GM21390 (cell line): ENCODE measurements at regions not wholly inside any gene's neighbourhood (a gene's known extent, or its start where the extent isn't known, plus 50 kb on each side); places are given as distances from the start of the nearest gene placed in this dataset.
"Not testable (repeated sequence)": the region's sequence is repeated elsewhere in the genome, so short reads cannot be mapped to it uniquely, and the experiment has no call there.

Experiments used
- ATAC-seq: cut with Tn5 transposase; IDR thresholded peaks from one replicate; pipeline ENCODE4 v1.9.1; 2021; ENCODE audit not compliant: unreplicated experiment

DNA sequence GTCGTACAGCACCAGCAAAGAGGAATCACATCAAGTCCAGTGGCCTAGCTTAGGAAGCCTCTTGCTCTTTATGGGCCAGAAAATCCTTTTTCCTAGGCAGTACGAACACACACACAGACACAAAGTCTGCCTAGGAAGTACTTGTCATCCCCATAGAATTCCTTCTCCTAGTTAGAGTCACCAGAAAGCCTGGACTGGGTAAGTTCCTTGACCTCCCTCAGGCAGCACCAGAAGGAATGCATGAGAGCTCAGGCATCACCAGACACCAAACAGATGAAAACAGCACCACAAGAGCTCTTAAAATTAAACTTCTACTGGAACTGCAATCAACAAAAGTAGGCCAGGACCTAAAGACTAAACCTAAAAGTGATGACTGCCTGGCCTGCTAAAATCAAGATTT is 192.9 kb upstream of the CCDC54 start:
- no peak for ATAC-seq

DNA sequence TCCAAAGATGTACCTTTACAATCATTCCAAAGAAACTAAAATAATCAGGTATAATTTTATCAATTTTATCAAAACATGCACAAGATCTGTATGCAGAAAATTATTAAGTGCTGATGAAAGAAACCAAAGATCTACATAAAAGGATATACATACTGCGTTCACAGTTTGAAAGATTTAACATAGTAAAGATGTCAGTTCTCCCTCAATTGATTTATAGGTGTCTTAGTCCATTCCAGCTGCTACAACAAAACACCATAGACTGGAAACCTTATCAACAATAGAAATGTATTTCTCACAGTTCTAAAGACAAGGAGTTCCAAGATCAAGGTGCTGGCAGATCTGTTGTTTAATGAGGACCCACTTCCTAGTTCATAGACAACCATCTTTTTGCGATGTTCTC is 189.0 kb upstream of the CCDC54 start:
- no peak for ATAC-seq

- no peak for ATAC-seq
Measured at GRCh38 chr3:107189158-107189791, 188.0 kb upstream of the CCDC54 start.

DNA sequence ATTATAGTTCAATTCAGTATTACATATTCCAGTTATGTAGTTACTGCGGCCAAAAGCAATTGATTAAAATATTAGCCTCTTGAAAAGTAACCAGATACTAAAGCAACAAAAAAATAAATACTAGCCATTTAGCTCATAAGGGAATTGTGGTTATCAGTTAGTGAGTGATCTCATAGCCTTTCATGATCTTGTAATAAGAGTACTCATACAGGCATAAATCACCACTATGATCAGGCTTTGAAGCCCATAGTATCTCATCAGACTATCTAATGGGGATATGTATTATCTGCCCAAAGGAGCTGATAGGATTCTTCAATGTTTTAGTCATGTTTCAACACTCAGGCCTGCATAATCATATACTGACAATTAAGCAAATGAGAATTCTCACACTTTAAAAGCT is 184.1 kb upstream of the CCDC54 start:
- ATAC-seq = no peak

GRCh38 chr3:107198581-107199181 is 178.6 kb upstream of the CCDC54 start:
- ATAC-seq = no peak

GRCh38 chr3:107201146-107201545 is 176.1 kb upstream of the CCDC54 start:
- no peak for ATAC-seq

GRCh38 chr3:107202885-107203284 is 174.4 kb upstream of the CCDC54 start:
- ATAC-seq = not testable (repeated sequence)

- no peak for ATAC-seq
Measured at GRCh38 chr3:107204121-107204520, 173.1 kb upstream of the CCDC54 start.

GRCh38 chr3:107205358-107205757 is 171.9 kb upstream of the CCDC54 start:
- no peak for ATAC-seq

- ATAC-seq = no peak
Measured at GRCh38 chr3:107206141-107206540, 171.1 kb upstream of the CCDC54 start.

DNA sequence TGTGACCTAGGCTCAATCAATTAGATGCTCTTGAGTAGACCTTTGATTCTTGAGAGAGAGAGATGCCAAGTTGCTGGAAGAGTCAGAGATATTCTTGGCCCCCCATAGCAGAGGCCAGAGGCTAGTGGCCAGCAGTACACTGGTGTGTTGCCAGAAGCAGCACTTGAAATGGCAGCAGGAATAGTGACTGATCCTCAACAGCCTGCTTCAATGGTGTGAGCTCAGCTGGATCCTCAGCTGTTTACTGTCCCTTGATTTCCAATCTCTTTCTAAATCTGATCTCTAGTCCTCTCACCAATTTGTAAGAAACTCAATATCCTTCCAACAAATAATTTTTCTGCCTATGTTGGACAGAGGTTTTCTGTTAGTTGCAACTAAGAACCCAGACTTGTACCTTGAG is 170.3 kb upstream of the CCDC54 start:
- no peak for ATAC-seq

- ATAC-seq = no peak
Measured at GRCh38 chr3:107208100-107208499, 169.1 kb upstream of the CCDC54 start.

DNA sequence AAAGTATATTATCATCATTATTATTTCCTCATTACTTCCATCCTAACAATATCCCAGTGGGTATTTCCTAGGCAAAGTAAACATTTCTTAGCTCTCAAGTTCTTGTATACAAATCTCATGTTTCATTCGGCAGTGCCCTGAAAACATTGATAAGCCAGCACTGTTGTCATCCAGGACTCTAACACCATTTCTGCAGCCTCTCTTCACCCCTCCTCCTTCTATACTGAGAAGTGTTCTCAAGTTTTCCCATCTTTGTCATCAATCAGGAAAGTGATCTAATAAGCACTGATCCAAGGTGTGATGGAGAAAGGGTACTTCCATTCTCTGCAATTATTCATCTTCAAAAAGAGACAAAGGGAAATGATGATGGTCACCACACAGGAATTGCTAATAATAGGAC is 168.4 kb upstream of the CCDC54 start:
- ATAC-seq = no peak

GRCh38 chr3:107209302-107209990 is 167.8 kb upstream of the CCDC54 start:
- no peak for ATAC-seq

DNA sequence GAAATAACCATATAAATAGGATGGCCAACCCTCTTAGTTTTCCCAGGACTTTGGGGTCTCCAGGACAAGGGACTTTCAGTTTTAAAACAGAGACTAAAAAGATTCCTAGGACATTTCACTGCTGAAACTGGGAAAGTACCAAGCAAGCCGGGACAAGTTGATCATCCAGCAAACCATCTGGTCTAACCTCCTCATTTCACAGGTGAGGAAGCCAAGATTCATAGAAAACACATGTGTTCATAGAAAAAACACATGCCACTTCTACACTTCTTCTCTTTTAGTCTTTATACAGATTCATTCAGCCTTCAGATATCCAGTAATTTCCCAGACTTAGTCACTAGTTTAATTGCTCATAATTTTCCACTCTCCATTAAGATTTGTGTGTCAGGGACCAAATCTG is 165.6 kb upstream of the CCDC54 start:
- ATAC-seq = no peak

DNA sequence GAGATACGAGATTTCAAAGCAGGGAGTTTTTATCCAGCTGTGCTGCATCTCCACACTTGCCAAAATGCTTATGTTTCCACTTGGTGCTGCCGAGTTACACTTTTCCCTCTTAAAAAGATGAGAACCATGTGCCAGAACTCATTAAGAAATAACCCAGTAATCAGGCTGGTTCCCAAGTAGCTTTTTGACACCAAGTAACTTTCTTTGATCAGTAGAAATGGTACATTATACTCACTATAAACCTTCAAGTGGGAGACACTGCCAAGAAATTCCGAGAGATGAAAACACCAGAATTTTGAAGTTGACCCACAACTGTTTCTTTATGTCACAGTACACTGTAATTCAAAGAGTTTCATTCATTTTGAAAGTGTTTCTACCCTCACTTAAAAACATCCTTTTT is 164.6 kb upstream of the CCDC54 start:
- ATAC-seq = no peak

DNA sequence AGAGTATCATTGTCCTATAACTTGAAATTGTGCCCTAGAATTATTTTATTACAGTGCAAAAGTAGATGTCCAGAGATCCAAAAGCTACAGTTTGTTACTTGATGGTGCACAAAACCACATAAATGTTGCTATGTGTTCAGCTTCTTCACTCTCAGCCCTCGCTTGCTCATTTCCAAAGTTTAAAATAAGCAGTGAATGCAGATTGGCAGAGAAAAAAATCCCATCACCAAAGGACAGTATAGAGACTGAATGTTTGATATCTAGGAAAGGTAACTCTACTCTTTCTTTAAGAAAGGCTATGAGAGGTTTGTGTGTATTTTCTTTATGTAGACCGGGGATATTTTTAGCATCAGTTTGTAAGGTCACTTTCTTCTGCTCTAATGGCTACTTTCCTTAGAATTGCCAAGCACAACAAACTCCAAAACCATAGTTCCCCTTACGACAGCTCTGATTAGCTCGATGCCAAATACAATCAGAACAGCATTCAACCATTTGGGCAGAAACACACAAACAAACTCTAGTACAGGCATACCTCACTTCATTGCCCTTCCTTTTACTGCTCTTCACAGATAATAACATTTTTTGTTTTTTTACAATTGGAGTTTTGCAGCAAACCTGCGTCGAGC is 164.1 kb upstream of the CCDC54 start:
- no peak for ATAC-seq

DNA sequence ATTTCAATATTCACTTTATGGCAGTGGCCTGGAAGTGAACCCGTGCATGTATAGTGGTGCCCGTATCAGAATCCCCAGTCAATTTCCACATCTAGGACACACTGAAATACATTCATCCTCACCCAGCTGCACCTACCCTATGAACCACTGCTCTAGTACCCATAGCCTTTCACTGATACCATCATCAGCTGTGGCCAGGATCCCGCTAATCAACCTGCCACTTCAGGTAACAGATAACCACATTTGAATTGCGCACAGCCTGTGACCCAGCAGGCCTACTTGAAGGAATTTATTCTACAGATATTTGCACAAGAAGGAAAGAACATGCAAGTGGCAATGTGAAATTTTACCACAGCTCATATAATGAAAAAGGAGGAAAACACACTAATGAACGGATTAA is 161.0 kb upstream of the CCDC54 start:
- ATAC-seq = no peak

DNA sequence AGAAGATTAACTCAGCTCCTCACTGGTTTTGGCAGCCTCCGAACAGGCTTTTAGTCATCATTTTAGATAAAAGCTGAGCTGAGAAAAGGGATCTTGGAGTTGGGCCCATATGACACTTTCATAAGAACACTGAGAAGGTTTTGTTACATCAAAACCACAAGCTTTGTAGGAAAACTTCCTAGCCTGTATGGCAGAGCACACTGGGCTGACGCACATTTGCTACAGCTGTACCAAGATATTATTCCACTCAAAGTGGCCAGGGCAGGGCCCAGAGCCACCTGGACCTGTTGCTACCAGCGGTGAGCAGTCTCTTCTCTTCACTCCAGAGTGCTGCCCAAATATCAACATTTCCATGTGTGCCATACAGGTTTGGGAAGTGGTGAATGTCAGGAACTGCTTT is 160.5 kb upstream of the CCDC54 start:
- no peak for ATAC-seq

- no peak for ATAC-seq
Measured at GRCh38 chr3:107217172-107217571, 160.1 kb upstream of the CCDC54 start.

DNA sequence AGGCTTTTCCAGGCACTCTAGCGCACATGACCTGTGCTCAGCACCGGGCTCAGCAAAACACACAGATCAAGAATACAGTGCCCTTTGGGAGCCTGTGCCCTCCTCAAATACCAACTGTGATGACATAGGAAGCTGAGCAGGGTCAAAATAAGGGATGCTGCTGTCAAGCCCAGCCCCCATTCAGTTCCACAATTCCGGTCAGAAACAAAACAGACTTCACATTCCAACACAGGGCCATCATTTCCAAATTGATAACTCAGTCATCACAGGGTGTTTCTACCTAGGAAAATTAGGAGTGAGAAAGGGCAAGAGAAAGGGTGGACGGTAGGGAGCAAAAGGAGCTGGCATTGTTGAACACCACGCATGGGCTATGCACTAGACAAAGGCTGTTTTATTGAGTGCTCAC is 158.4 kb upstream of the CCDC54 start:
- ATAC-seq = no peak

DNA sequence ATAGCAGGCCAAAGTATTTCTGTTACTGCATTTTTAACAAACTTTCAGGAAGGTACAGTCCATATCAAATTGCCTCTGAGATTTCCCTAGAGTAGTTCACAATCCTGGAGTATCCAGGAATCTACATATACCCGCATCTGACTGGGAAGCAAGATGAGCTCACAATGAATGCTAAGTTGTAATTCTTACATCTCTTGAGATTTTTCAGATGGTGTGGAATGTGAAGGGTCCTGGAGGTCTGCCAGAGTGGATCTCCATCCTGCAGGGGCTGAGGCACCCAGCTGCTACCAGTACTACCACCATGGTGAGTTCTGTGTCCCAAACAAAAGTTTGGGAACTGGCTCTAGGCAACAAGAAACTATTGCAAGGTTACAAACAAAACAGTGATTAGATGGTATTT is 156.7 kb upstream of the CCDC54 start:
- ATAC-seq = no peak
